Testis (tissue), 2 donors: ENCODE measurements at regions not wholly inside any gene's neighbourhood (a gene's known extent, or its start where the extent isn't known, plus 50 kb on each side); places are given as distances from the start of the nearest gene placed in this dataset.

Experiments used
- CTCF ChIP-seq, 3 experiments: fragments of 450-650 bp in 2 of 3; fragments of 200-600 bp in 1 of 3; sonication (generic) in 1 of 3; IDR thresholded peaks; one replicate each; pipeline ENCODE4 v1.5.1; 2016 to 2019; ENCODE audit warnings: antibody characterized with exemption in 3 of 3, mild to moderate bottlenecking in 2 of 3, moderate library complexity in 1 of 3
- POLR2A ChIP-seq: fragments of 450-650 bp; IDR thresholded peaks from one replicate; pipeline ENCODE4 v1.6.1; 2017; ENCODE audit warnings: antibody characterized with exemption, mild to moderate bottlenecking, moderate library complexity

GRCh38 chr4:144213371-144213770 is 72.9 kb upstream of the GYPA start:
- TF ChIP-seq CTCF (IDR thresholded peaks at IDR 0.05): no peak
- no peak for TF ChIP-seq POLR2A
